PC-9 (cell line): ENCODE measurements at regions not wholly inside any gene's neighbourhood (a gene's known extent, or its start where the extent isn't known, plus 50 kb on each side); places are given as distances from the start of the nearest gene placed in this dataset.

ENCODE experiments used
- CTCF ChIP-seq: fragments of 200-600 bp; sonication (generic); conservative IDR thresholded peaks from 2 replicates; pipeline ENCODE4 v1.6.1; 2017; ENCODE audit warnings: mixed run types, antibody characterized with exemption, mild to moderate bottlenecking, moderate library complexity
- EZH2 ChIP-seq: fragments of 200-600 bp; sonication (generic); IDR thresholded peaks from 2 replicates; pipeline ENCODE4 v1.8.0; 2017; ENCODE audit warnings: antibody characterized with exemption, low read depth

- TF ChIP-seq CTCF (no peak), EZH2 (no peak)
Measured at GRCh38 chr3:21955406-21955805, 204.4 kb upstream of the ZNF385D start.
